Testis (tissue), 2 donors: ENCODE measurements at regions not wholly inside any gene's neighbourhood (a gene's known extent, or its start where the extent isn't known, plus 50 kb on each side); places are given as distances from the start of the nearest gene placed in this dataset.

Experiments used
- DNase-seq: peaks from one replicate; pipeline ENCODE4 v3.0.0-alpha.2; 2019
- H3K27ac ChIP-seq, 2 donors: fragments of 200-600 bp; sonication (generic); one replicate each; pipeline ENCODE4 v1.5.1; 2019
- H3K27me3 ChIP-seq: fragments of 200-600 bp; sonication (generic); one replicate; pipeline ENCODE4 v1.5.1; 2019
- H3K36me3 ChIP-seq: fragments of 200-600 bp; sonication (generic); one replicate; pipeline ENCODE4 v1.5.1; 2017; ENCODE audit warnings: low read depth; ENCODE audit errors: missing control alignments
- H3K4me1 ChIP-seq: fragments of 200-600 bp; sonication (generic); one replicate; pipeline ENCODE4 v1.5.1; 2019
- H3K4me3 ChIP-seq, 2 donors: fragments of 200-600 bp; sonication (generic); one replicate each; pipeline ENCODE4 v1.5.1; 2017 to 2019
- H3K9me3 ChIP-seq: fragments of 200-600 bp; sonication (generic); one replicate; pipeline ENCODE4 v1.5.1; 2017
- POLR2A ChIP-seq: fragments of 450-650 bp; IDR thresholded peaks from one replicate; pipeline ENCODE4 v1.6.1; 2017; ENCODE audit warnings: antibody characterized with exemption, mild to moderate bottlenecking, moderate library complexity
- WGBS, 2 donors: methylation state at CpG; one replicate each; pipeline ENCODE4 v1.1.5; 2018; 5-methylcytosine and 5-hydroxymethylcytosine counted together
- intact Hi-C: fragments of 100-400 bp; cut with DNase I; formaldehyde crosslinking; loops from one replicate; pipeline ENCODE4 v1.15.1; 2023; ENCODE audit warnings: low total_unique reads
- TF ChIP-seq, protein P1 (sequence below), 3 experiments: fragments of 450-650 bp in 2 of 3; fragments of 200-600 bp in 1 of 3; sonication (generic) in 1 of 3; IDR thresholded peaks; one replicate each; pipeline ENCODE4 v1.5.1; 2016 to 2019; ENCODE audit warnings: antibody characterized with exemption in 3 of 3, mild to moderate bottlenecking in 2 of 3, moderate library complexity in 1 of 3

- no peaks in the 10 kb centered on the region for H3K4me1 ChIP-seq
- no peaks in the 10 kb centered on the region for H3K36me3 ChIP-seq
- WGBS, 2 donors, result 91 to 92% methylated on average over 3 of the region's 3 CpGs
- no peak for TF ChIP-seq POLR2A
- TF ChIP-seq, protein P1, sequence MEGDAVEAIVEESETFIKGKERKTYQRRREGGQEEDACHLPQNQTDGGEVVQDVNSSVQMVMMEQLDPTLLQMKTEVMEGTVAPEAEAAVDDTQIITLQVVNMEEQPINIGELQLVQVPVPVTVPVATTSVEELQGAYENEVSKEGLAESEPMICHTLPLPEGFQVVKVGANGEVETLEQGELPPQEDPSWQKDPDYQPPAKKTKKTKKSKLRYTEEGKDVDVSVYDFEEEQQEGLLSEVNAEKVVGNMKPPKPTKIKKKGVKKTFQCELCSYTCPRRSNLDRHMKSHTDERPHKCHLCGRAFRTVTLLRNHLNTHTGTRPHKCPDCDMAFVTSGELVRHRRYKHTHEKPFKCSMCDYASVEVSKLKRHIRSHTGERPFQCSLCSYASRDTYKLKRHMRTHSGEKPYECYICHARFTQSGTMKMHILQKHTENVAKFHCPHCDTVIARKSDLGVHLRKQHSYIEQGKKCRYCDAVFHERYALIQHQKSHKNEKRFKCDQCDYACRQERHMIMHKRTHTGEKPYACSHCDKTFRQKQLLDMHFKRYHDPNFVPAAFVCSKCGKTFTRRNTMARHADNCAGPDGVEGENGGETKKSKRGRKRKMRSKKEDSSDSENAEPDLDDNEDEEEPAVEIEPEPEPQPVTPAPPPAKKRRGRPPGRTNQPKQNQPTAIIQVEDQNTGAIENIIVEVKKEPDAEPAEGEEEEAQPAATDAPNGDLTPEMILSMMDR (IDR thresholded peaks at IDR 0.05), result no peak
- H3K9me3 ChIP-seq, result no peaks in the 10 kb centered on the region
- H3K27me3 ChIP-seq, result no peaks in the 10 kb centered on the region
- no peak overlapping the region for H3K27ac ChIP-seq
- no peak for DNase-seq
- intact Hi-C loops, result no loop called here
- no peak overlapping the region for H3K4me3 ChIP-seq
Measured at GRCh38 chr13:90003566-90003965, 1343.9 kb upstream of the MIR17HG start.

GRCh38 chr13:90008707-90009149 lies 1338.8 kb upstream of the MIR17HG start:
- intact Hi-C loops, result no loop called here
- Histone ChIP-seq H3K4me3 (no peak overlapping the region), H3K36me3 (no peaks in the 10 kb centered on the region), H3K27me3 (no peaks in the 10 kb centered on the region), H3K27ac (no peak overlapping the region), H3K9me3 (no peaks in the 10 kb centered on the region), H3K4me1 (no peaks in the 10 kb centered on the region)
- DNase-seq, result no peak
- 63 to 68% methylated on average over 7 of the region's 7 CpGs for WGBS, 2 donors
- TF ChIP-seq, protein P1 (IDR thresholded peaks at IDR 0.05), result no peak
- no peak for TF ChIP-seq POLR2A

DNA sequence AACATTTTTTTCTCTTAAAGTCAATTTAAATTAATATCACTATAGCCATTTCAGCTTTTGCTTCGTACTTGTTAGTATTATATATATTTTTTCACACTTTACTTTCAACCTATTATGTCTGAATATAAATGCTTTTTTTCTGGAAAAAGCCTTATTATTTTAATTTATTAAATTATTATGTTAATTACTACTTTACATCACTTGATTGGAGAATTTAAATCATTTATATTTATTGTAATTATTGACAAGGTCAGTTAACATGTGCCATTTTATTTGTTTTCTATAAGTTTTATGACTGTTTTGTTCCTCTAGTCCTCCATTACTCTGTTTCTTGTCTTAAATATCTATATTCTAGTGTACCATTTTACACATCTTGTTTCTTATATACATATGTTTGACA lies 1333.4 kb upstream of the MIR17HG start:
- 93 to 98% methylated on average over 1 of the region's 1 CpG for WGBS, 2 donors

GRCh38 chr13:90015565-90016507 lies 1331.7 kb upstream of the MIR17HG start:
- Histone ChIP-seq H3K36me3 (no peaks in the 10 kb centered on the region), H3K27ac (no peak overlapping the region), H3K27me3 (no peaks in the 10 kb centered on the region), H3K4me3 (no peak overlapping the region), H3K4me1 (no peaks in the 10 kb centered on the region), H3K9me3 (no peaks in the 10 kb centered on the region)
- DNase-seq, result no peak
- intact Hi-C loops, result no loop called here
- 50 to 53% methylated on average over 3 of the region's 3 CpGs for WGBS, 2 donors
- TF ChIP-seq, protein P1 (IDR thresholded peaks at IDR 0.05), result no peak
- TF ChIP-seq POLR2A, result no peak

More for the DNA sequence above, 1333.4 kb upstream of the MIR17HG start:
- Histone ChIP-seq H3K27ac (no peak overlapping the region), H3K36me3 (no peaks in the 10 kb centered on the region), H3K27me3 (no peaks in the 10 kb centered on the region), H3K9me3 (no peaks in the 10 kb centered on the region), H3K4me1 (no peaks in the 10 kb centered on the region), H3K4me3 (no peak overlapping the region)
- no peak for DNase-seq
- TF ChIP-seq POLR2A, result no peak
- intact Hi-C loops, result no loop called here

DNA sequence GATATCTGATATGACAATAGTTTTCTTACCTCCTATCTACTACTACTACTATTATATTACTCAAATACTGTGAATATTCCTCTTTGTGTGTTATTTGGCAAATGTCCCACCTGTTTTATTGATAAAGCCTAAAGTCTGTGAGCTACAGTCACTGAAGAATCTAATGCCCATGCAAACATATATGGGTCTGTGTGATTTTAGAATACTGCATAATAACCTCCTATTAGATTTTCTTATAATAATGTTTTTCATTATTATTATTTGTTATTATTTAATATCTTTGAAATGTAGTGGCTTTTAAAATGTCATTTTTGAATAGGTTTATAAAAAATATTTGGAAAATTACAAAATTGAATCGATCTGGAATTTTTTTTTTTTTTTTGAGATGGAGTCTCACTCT lies 1330.8 kb upstream of the MIR17HG start:
- TF ChIP-seq, protein P1 (IDR thresholded peaks at IDR 0.05), result no peak
- no peak for TF ChIP-seq POLR2A

More for the DNA sequence above, 1330.8 kb upstream of the MIR17HG start:
- 78 to 91% methylated on average over 1 of the region's 1 CpG for WGBS, 2 donors
- no peak overlapping the region for H3K4me3 ChIP-seq
- H3K27ac ChIP-seq, result no peak overlapping the region
- H3K9me3 ChIP-seq, result no peaks in the 10 kb centered on the region
- no peaks in the 10 kb centered on the region for H3K27me3 ChIP-seq
- intact Hi-C loops, result no loop called here
- no peaks in the 10 kb centered on the region for H3K36me3 ChIP-seq
- no peaks in the 10 kb centered on the region for H3K4me1 ChIP-seq
- no peak for DNase-seq
